GM12872 (cell line): ENCODE measurements at regions not wholly inside any gene's neighbourhood (a gene's known extent, or its start where the extent isn't known, plus 50 kb on each side); places are given as distances from the start of the nearest gene placed in this dataset.

ENCODE experiments used
- TF ChIP-seq, protein P1 (sequence below): IDR thresholded peaks from 3 replicates; pipeline ENCODE4 v1.5.1; 2011; ENCODE audit warnings: low read depth, mild to moderate bottlenecking, low read length, moderate library complexity; ENCODE audit not compliant: insufficient read depth

DNA sequence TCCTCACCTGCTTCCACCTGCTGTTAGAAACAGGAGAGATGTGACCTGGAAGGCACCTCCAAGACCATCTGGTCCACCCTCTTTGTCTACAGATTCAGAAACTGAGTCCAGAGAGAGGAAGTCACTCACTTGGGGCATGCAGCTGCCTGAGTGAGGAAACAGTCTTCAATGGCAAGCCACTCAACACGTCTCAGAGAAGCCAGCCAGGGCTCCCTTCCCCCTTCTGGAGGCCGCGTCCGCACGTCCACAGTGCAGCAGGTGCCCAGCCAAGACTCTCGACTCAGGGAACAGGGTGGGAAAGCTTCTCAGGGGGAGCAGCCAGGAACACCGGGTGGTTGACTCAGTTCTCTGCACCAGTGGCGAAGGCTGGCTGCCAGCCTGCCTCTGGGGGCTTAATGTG, 201.7 kb downstream of the BCL11A start:
- TF ChIP-seq, protein P1, sequence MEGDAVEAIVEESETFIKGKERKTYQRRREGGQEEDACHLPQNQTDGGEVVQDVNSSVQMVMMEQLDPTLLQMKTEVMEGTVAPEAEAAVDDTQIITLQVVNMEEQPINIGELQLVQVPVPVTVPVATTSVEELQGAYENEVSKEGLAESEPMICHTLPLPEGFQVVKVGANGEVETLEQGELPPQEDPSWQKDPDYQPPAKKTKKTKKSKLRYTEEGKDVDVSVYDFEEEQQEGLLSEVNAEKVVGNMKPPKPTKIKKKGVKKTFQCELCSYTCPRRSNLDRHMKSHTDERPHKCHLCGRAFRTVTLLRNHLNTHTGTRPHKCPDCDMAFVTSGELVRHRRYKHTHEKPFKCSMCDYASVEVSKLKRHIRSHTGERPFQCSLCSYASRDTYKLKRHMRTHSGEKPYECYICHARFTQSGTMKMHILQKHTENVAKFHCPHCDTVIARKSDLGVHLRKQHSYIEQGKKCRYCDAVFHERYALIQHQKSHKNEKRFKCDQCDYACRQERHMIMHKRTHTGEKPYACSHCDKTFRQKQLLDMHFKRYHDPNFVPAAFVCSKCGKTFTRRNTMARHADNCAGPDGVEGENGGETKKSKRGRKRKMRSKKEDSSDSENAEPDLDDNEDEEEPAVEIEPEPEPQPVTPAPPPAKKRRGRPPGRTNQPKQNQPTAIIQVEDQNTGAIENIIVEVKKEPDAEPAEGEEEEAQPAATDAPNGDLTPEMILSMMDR: no peak

DNA sequence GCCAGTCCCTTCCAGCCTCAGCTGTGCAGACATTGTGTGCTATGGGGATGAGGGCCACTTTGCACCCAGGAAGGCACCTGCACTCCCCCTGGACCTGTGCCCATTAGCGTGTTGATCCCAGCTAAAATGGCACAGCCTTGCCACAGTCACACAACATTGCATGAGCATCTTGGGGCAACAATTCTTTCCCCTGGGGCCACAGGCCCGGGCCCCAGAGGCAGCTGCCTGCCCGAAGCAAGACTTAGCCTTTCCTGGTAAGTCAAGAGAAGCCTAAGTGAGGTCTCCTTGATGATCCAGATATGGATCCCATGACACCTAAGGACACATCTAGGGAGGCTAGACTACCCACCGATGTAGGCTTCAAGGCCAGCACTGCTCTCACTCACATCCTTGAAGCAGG, 202.1 kb downstream of the BCL11A start:
- TF ChIP-seq, protein P1: no peak

DNA sequence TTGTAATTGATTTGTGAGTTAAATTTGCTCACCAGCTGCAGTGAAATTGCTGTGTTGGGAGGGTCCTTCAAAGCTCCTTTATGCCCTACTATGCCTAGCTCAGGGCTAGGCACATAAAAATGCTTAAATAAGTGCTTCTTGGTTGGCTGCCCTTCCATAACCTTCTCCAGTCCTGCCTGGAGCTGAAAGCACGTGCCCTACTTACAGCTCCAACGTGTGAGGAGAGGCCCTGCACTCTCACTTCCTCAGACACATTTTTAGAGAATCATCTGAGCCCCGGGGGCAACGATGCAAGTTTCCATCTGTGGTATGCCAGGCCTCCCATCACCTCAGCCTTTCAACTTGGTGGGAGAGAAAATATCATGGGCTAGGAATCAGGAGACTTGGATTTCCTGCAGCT, 202.7 kb downstream of the BCL11A start:
- TF ChIP-seq, protein P1: no peak

DNA sequence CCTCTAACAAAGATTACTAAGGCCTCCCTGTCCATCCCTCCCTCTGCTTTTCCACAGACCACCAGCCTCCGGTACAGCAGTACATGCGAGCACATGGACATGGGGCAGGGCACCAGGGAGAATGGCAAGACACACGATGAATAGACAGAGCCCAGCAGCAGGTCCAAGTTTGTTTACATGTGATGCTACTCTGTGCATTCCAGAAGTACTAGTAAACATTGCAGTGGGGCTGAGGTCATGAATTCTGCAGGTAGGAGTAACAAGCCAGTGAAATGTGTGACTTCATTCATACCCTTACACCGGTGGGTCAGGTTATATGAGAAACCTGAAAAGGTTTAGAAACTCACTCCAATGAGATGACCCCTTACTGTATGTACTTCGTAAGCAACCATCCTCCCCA, 205.7 kb downstream of the BCL11A start:
- TF ChIP-seq, protein P1: no peak

DNA sequence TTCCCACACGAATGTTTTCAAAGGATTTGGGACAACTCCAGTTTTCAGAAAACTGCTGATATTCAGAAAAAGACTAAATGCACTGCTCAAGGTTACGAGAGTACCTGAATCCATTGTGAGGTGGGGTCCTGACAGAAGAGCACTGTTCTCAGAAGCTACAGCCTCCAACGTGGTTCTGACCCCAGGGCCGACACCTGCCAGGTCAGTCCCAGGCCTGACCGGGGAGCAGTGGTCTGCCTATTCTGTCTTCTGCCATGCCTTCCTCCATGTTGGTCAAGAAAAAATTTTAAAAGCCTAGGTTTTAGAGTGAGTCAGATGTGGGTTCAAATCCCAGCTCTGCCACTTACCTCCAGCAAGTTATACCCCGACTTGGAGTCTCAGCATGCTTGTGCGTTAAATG, 212.3 kb downstream of the BCL11A start:
- TF ChIP-seq, protein P1: no peak

DNA sequence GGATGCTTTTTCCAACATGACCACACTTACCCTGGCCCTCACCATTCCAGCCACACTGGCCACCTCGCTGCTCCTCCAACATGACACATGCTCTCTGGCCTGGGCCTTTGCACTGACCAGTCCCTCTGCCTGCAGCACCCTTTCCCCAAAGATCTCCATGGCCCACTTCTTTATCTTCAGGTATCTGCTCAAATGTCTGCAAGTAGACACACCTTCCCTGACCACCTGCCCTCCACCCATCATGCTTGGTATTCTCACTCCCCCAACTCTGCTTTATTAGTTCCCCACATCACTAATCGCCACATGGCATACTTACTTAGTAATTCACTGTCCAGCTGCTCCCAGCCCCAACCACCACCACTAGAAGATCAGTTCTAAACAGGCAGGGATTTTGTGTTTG, 214.2 kb downstream of the BCL11A start:
- TF ChIP-seq, protein P1: no peak

DNA sequence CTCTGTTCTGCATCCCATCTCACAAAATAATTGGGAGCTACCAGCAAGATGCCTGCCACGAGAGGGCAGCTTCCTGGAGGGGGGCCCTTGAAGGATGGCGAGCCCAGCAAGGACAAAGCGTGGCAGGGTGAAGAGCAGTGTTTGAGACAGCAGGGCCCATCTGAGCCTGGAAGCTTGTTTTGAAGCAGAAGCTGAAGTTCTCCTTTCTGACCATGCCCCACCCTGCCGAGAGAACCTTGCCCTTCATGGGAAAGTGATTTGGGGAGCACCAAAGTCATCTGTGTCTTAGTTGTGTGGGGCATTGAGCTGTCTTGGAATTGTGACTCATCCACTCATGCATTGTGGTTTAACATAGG, 216.3 kb downstream of the BCL11A start:
- TF ChIP-seq, protein P1: peak; percentile 22; the same call in 1 of the 3 replicates
